Neural cell (in vitro differentiated cells): ENCODE measurements at regions not wholly inside any gene's neighbourhood (a gene's known extent, or its start where the extent isn't known, plus 50 kb on each side); places are given as distances from the start of the nearest gene placed in this dataset.

Experiments
- H2AFZ ChIP-seq: fragments of 200-600, 300-800 bp; sonication (generic), shearing (Covaris generic); 2 replicates; pipeline ENCODE4 v1.6.0; 2014; ENCODE audit warnings: low read depth, mild to moderate bottlenecking, antibody characterized with exemption, low read length, moderate library complexity
- H3F3A ChIP-seq: fragments of 200-600 bp; shearing (Covaris generic); 2 replicates; pipeline ENCODE4 v1.6.1; 2016; ENCODE audit warnings: mild to moderate bottlenecking, moderate library complexity, mixed read lengths, antibody characterized with exemption, low read length; ENCODE audit not compliant: insufficient read depth, poor library complexity, severe bottlenecking
- H3K27ac ChIP-seq: fragments of 200-600, 300-800 bp; sonication (generic), shearing (Covaris generic); 2 replicates; pipeline ENCODE4 v1.5.1; 2014; ENCODE audit warnings: mild to moderate bottlenecking, low read length, moderate library complexity
- H3K27me3 ChIP-seq: fragments of 300-800, 200-600 bp; sonication (generic), shearing (Covaris generic); 2 replicates; pipeline ENCODE4 v1.6.0; 2014; ENCODE audit warnings: mild to moderate bottlenecking, low read depth, low read length, moderate library complexity; ENCODE audit not compliant: insufficient read depth
- H3K36me3 ChIP-seq: fragments of 300-800, 200-600 bp; sonication (generic), shearing (Covaris generic); 2 replicates; pipeline ENCODE4 v1.5.1; 2014; ENCODE audit warnings: mild to moderate bottlenecking, antibody characterized with exemption, low read length, moderate library complexity; ENCODE audit not compliant: insufficient read depth
- H3K4me2 ChIP-seq: fragments of 300-800, 200-600 bp; sonication (generic), shearing (Covaris generic); 2 replicates; pipeline ENCODE4 v1.6.0; 2014; ENCODE audit warnings: mild to moderate bottlenecking, low read length
- H3K4me3 ChIP-seq: fragments of 300-800, 200-600 bp; sonication (generic), shearing (Covaris generic); 2 replicates; pipeline ENCODE4 v1.5.1; 2014; ENCODE audit warnings: mild to moderate bottlenecking, low read length, moderate library complexity
- H3K79me2 ChIP-seq: fragments of 200-600 bp; shearing (Covaris generic); replicated peaks from 2 replicates; pipeline ENCODE4 v1.6.0; 2014; ENCODE audit warnings: mild to moderate bottlenecking, low read length, moderate library complexity; ENCODE audit not compliant: insufficient read depth
- H3K9ac ChIP-seq: fragments of 300-800, 200-600 bp; sonication (generic), shearing (Covaris generic); 2 replicates; pipeline ENCODE4 v1.6.1; 2016; ENCODE audit warnings: mild to moderate bottlenecking, low read length, mixed read lengths
- H3K9me2 ChIP-seq: fragments of 200-600 bp; shearing (Covaris generic); 2 replicates; pipeline ENCODE4 v1.6.1; 2016; ENCODE audit warnings: mild to moderate bottlenecking, low read length, mixed read lengths; ENCODE audit not compliant: insufficient read depth
- H3K9me3 ChIP-seq: fragments of 200-600, 300-800 bp; sonication (generic), shearing (Covaris generic); 2 replicates; pipeline ENCODE4 v1.6.1; 2016; ENCODE audit warnings: mild to moderate bottlenecking, mixed run types, low read length, moderate library complexity, mixed read lengths
- H4K20me1 ChIP-seq: fragments of 200-600 bp; shearing (Covaris generic); 2 replicates; pipeline ENCODE4 v1.6.1; 2016; ENCODE audit warnings: mild to moderate bottlenecking, mixed run types; ENCODE audit not compliant: insufficient read depth
- CTCF ChIP-seq: fragments of 450-650 bp; IDR thresholded peaks from 2 replicates; pipeline ENCODE4 v1.5.1; 2014; ENCODE audit warnings: antibody characterized with exemption, mild to moderate bottlenecking, moderate library complexity; ENCODE audit not compliant: poor library complexity, severe bottlenecking
- EP300 ChIP-seq: fragments of 450-650 bp; conservative IDR thresholded peaks from 2 replicates; pipeline ENCODE4 v1.6.1; 2014; ENCODE audit warnings: antibody characterized with exemption, mild to moderate bottlenecking, moderate library complexity; ENCODE audit not compliant: poor library complexity, severe bottlenecking
- EZH2 ChIP-seq: fragments of 200-600, 300-800 bp; shearing (Covaris generic), sonication (generic); IDR thresholded peaks from 2 replicates; pipeline ENCODE4 v1.6.1; 2014; ENCODE audit warnings: antibody characterized with exemption, low read length, borderline replicate concordance, mild to moderate bottlenecking; ENCODE audit not compliant: insufficient read depth, poor library complexity, severe bottlenecking
- MXI1 ChIP-seq: fragments of 450-650 bp; conservative IDR thresholded peaks from 2 replicates; pipeline ENCODE4 v1.6.1; 2014; ENCODE audit warnings: antibody characterized with exemption, mild to moderate bottlenecking; ENCODE audit not compliant: poor library complexity, severe bottlenecking
- POLR2AphosphoS5 ChIP-seq: IDR thresholded peaks from 2 replicates; pipeline ENCODE4 v1.6.1; 2012
- RAD21 ChIP-seq: fragments of 450-650 bp; conservative IDR thresholded peaks from 2 replicates; pipeline ENCODE4 v1.6.1; 2014; ENCODE audit warnings: antibody characterized with exemption, mild to moderate bottlenecking, moderate library complexity
- REST ChIP-seq: IDR thresholded peaks from 2 replicates; pipeline ENCODE4 v1.6.1; 2012; ENCODE audit warnings: borderline replicate concordance
- SMC3 ChIP-seq: fragments of 450-650 bp; conservative IDR thresholded peaks from 2 replicates; pipeline ENCODE4 v1.6.1; 2014; ENCODE audit warnings: antibody characterized with exemption, mild to moderate bottlenecking, moderate library complexity; ENCODE audit not compliant: poor library complexity
- TAF1 ChIP-seq: IDR thresholded peaks from 2 replicates; pipeline ENCODE4 v1.6.1; 2012; ENCODE audit warnings: low read depth

GRCh38 chr12:58567189-58567588, 353.1 kb downstream of the LRIG3 start:
- Histone ChIP-seq H3K4me2 (no peak overlapping the region), H3F3A (no peaks in the 10 kb centered on the region), H3K4me3 (no peak overlapping the region), H3K79me2 (no peaks in the 10 kb centered on the region), H3K27me3 (no peaks in the 10 kb centered on the region), H4K20me1 (no peaks in the 10 kb centered on the region), H3K9me3 (no peaks in the 10 kb centered on the region), H2AFZ (no peak overlapping the region), H3K36me3 (no peaks in the 10 kb centered on the region), H3K27ac (no peak overlapping the region), H3K9ac (no peak overlapping the region), H3K9me2 (no peaks in the 10 kb centered on the region)
- TF ChIP-seq MXI1 (no peak), EP300 (no peak), TAF1 (no peak), EZH2 (no peak), POLR2AphosphoS5 (no peak), RAD21 (no peak), SMC3 (no peak), CTCF (no peak), REST (no peak)

GRCh38 chr12:58570411-58570810, 349.9 kb downstream of the LRIG3 start:
- H3K36me3 ChIP-seq: no peaks in the 10 kb centered on the region
- H3K27ac ChIP-seq: no peak overlapping the region
- no peaks in the 10 kb centered on the region for H3K79me2 ChIP-seq
- H3F3A ChIP-seq: no peaks in the 10 kb centered on the region
- H3K9ac ChIP-seq: no peak overlapping the region
- no peak overlapping the region for H3K4me3 ChIP-seq
- H4K20me1 ChIP-seq: no peaks in the 10 kb centered on the region
- H3K27me3 ChIP-seq: no peaks in the 10 kb centered on the region
- no peaks in the 10 kb centered on the region for H3K9me2 ChIP-seq
- TF ChIP-seq SMC3: no peak
- H2AFZ ChIP-seq: no peak overlapping the region
- H3K4me2 ChIP-seq: no peak overlapping the region
- no peaks in the 10 kb centered on the region for H3K9me3 ChIP-seq

- Histone ChIP-seq H3K36me3 (no peaks in the 10 kb centered on the region), H3K9ac (no peak overlapping the region), H3K27me3 (no peaks in the 10 kb centered on the region), H3K4me2 (no peak overlapping the region), H3K79me2 (no peaks in the 10 kb centered on the region), H2AFZ (no peak overlapping the region), H3K27ac (no peak overlapping the region), H3K4me3 (no peak overlapping the region), H3K9me3 (no peaks in the 10 kb centered on the region), H3F3A (no peaks in the 10 kb centered on the region), H3K9me2 (no peaks in the 10 kb centered on the region), H4K20me1 (no peaks in the 10 kb centered on the region)
- TF ChIP-seq MXI1 (no peak), REST (no peak), TAF1 (no peak), RAD21 (no peak), SMC3 (no peak), EP300 (no peak), POLR2AphosphoS5 (no peak), CTCF (no peak), EZH2 (no peak)
Measured at GRCh38 chr12:58575256-58575655, 345.0 kb downstream of the LRIG3 start.
